ENCODE measurements at regions not wholly inside any gene's neighbourhood (a gene's known extent, or its start where the extent isn't known, plus 50 kb on each side); places are given as distances from the start of the nearest gene placed in this dataset.

- no peak for DNase-seq
- Histone ChIP-seq H3K27ac (no peak overlapping the region), H3K36me3 (ENCODE audit: low read depth, missing control alignments) (no peaks in the 10 kb centered on the region), H3K9me3 (no peaks in the 10 kb centered on the region), H3K27me3 (no peaks in the 10 kb centered on the region), H3K4me3 (no peak overlapping the region), H3K4me1 (no peaks in the 10 kb centered on the region)
- 59 to 64% methylated on average over 8 of the region's 8 CpGs for WGBS, 2 donors
- intact Hi-C loops (cut with DNase I; ENCODE audit: low total_unique reads): no loop called here
- no peak for TF ChIP-seq POLR2A (IDR thresholded peaks at IDR 0.05)
Observed at GRCh38 chr15:60070838-60071493, 66.9 kb downstream of the FOXB1 start.

- WGBS, 2 donors: 69 to 71% methylated on average over 4 to 5 of the region's 5 CpGs
- Histone ChIP-seq H3K27me3 (no peaks in the 10 kb centered on the region), H3K9me3 (no peaks in the 10 kb centered on the region), H3K27ac (no peak overlapping the region), H3K4me3 (no peak overlapping the region), H3K36me3 (ENCODE audit: low read depth, missing control alignments) (no peaks in the 10 kb centered on the region), H3K4me1 (no peaks in the 10 kb centered on the region)
- TF ChIP-seq CTCF (IDR thresholded peaks at IDR 0.05) (no peak), POLR2A (IDR thresholded peaks at IDR 0.05) (no peak)
- no peak for DNase-seq
- intact Hi-C loops (cut with DNase I; ENCODE audit: low total_unique reads): no loop called here
Observed at GRCh38 chr15:60072826-60073465, 68.8 kb downstream of the FOXB1 start.

GRCh38 chr15:60073466-60073840 is 69.3 kb downstream of the FOXB1 start:
- H3K36me3 ChIP-seq (ENCODE audit: low read depth, missing control alignments): no peaks in the 10 kb centered on the region
- WGBS, 2 donors: 94 to 95% methylated on average over 2 to 3 of the region's 3 CpGs
- intact Hi-C loops (cut with DNase I; ENCODE audit: low total_unique reads): no loop called here
- TF ChIP-seq POLR2A (IDR thresholded peaks at IDR 0.05) (no peak), CTCF (IDR thresholded peaks at IDR 0.05) (no peak)
- no peak overlapping the region for H3K27ac ChIP-seq
- H3K4me1 ChIP-seq: no peaks in the 10 kb centered on the region
- no peak for DNase-seq
- no peaks in the 10 kb centered on the region for H3K9me3 ChIP-seq
- no peaks in the 10 kb centered on the region for H3K27me3 ChIP-seq
- no peak overlapping the region for H3K4me3 ChIP-seq

GRCh38 chr15:60074181-60074885 is 70.2 kb downstream of the FOXB1 start:
- no peak for TF ChIP-seq POLR2A (IDR thresholded peaks at IDR 0.05)
- TF ChIP-seq CTCF (IDR thresholded peaks at IDR 0.05): no peak
- intact Hi-C loops (cut with DNase I; ENCODE audit: low total_unique reads): no loop called here

GRCh38 chr15:60076045-60076444 is 71.9 kb downstream of the FOXB1 start:
- H3K27me3 ChIP-seq: no peaks in the 10 kb centered on the region
- no peak overlapping the region for H3K4me3 ChIP-seq
- DNase-seq: no peak
- TF ChIP-seq POLR2A (IDR thresholded peaks at IDR 0.05) (no peak), CTCF (IDR thresholded peaks at IDR 0.05) (no peak)
- no peaks in the 10 kb centered on the region for H3K9me3 ChIP-seq
- no peak overlapping the region for H3K27ac ChIP-seq
- H3K4me1 ChIP-seq: no peaks in the 10 kb centered on the region
- intact Hi-C loops (cut with DNase I; ENCODE audit: low total_unique reads): no loop called here
- 81 to 84% methylated on average over 5 of the region's 5 CpGs for WGBS, 2 donors
- H3K36me3 ChIP-seq (ENCODE audit: low read depth, missing control alignments): no peaks in the 10 kb centered on the region

More at GRCh38 chr15:60074181-60074885, 70.2 kb downstream of the FOXB1 start:
- H3K9me3 ChIP-seq: no peaks in the 10 kb centered on the region
- no peaks in the 10 kb centered on the region for H3K27me3 ChIP-seq
- WGBS, 2 donors: 66 to 69% methylated on average over 6 of the region's 6 CpGs
- no peak overlapping the region for H3K4me3 ChIP-seq
- no peak for DNase-seq
- H3K36me3 ChIP-seq (ENCODE audit: low read depth, missing control alignments): no peaks in the 10 kb centered on the region
- no peak overlapping the region for H3K27ac ChIP-seq
- no peaks in the 10 kb centered on the region for H3K4me1 ChIP-seq

Measured in testis (tissue), 2 donors.